H1 (cell line): ENCODE measurements at regions not wholly inside any gene's neighbourhood (a gene's known extent, or its start where the extent isn't known, plus 50 kb on each side); places are given as distances from the start of the nearest gene placed in this dataset.

ENCODE experiments used
- CTCF ChIA-PET: fragments of 300-600 bp; sonication (Branson Sonifier 250); formaldehyde crosslinking; loops from one replicate; lab custom pipeline; 2021; ENCODE audit not compliant: partially characterized antibody; lab: Charles Lee
- POLR2A ChIA-PET: fragments of 300-600 bp; sonication (Branson Sonifier 250); formaldehyde crosslinking; loops from one replicate; lab custom pipeline; 2021; ENCODE audit warnings: inconsistent platforms; ENCODE audit not compliant: partially characterized antibody; lab: Charles Lee
- DNase-seq, 2 experiments: peaks; one replicate each; pipeline versions ENCODE4 v3.0.0 to v3.0.0-alpha.2; 2010 to 2022; ENCODE audit warnings: low spot score in 2 of 2, low read depth in 1 of 2, mixed read lengths in 1 of 2
- FAIRE-seq: peaks from 2 replicates; lab custom pipeline; 2011; peaks lifted over from hg19 to GRCh38; lab: Jason Lieb, UNC
- H2AFZ ChIP-seq: 2 replicates; pipeline ENCODE4 v1.8.1; 2012; ENCODE audit warnings: low read length, inconsistent platforms
- H2AK5ac ChIP-seq: 2 replicates; pipeline ENCODE4 v1.6.1; 2013; ENCODE audit warnings: low read depth, low read length
- H2BK120ac ChIP-seq: replicated peaks from 2 replicates; pipeline ENCODE3; 2013; ENCODE audit warnings: low read depth, low read length, inconsistent platforms
- H2BK12ac ChIP-seq: 2 replicates; pipeline ENCODE4 v1.6.1; 2013; ENCODE audit warnings: low read depth, low read length
- H2BK15ac ChIP-seq: 2 replicates; pipeline ENCODE4 v1.6.1; 2013; ENCODE audit warnings: low read length
- H2BK20ac ChIP-seq: 2 replicates; pipeline ENCODE4 v1.6.1; 2013; ENCODE audit warnings: low read length
- H2BK5ac ChIP-seq: 2 replicates; pipeline ENCODE4 v1.6.1; 2013; ENCODE audit warnings: low read depth, low read length
- H3K14ac ChIP-seq: 2 replicates; pipeline ENCODE4 v1.6.1; 2013; ENCODE audit warnings: inconsistent platforms; ENCODE audit not compliant: insufficient read length
- H3K18ac ChIP-seq: 2 replicates; pipeline ENCODE4 v1.6.1; 2013; ENCODE audit warnings: low read length; ENCODE audit errors: extremely low read depth
- H3K23ac ChIP-seq: 2 replicates; pipeline ENCODE4 v1.6.1; 2013; ENCODE audit warnings: inconsistent platforms; ENCODE audit not compliant: insufficient read length
- H3K23me2 ChIP-seq: 2 replicates; pipeline ENCODE4 v1.6.1; 2013; ENCODE audit warnings: low read depth, low read length
- H3K27ac ChIP-seq: 2 replicates; pipeline ENCODE4 v1.6.1; 2011; ENCODE audit warnings: low read depth, low read length, inconsistent platforms
- H3K27me3 ChIP-seq, 4 experiments: replicated peaks in 1 of 4; 1 replicate in 1 of 4; 2 replicates in 3 of 4; pipeline versions ENCODE4 v1.6.1 to v1.8.1; 2011 to 2013; ENCODE audit warnings: low read length in 3 of 4, mild to moderate bottlenecking in 3 of 4, inconsistent platforms in 2 of 4, mixed read lengths in 2 of 4, moderate library complexity in 1 of 4; ENCODE audit not compliant: control insufficient read depth in 3 of 4, insufficient read depth in 3 of 4; ENCODE audit errors: extremely low read depth in 1 of 4
- H3K36me3 ChIP-seq, 4 experiments: 2 replicates each; pipeline versions ENCODE4 v1.6.1 to v1.8.1; 2011 to 2013; ENCODE audit warnings: mild to moderate bottlenecking in 4 of 4, low read length in 3 of 4, moderate library complexity in 2 of 4, control low read depth in 1 of 4, inconsistent platforms in 1 of 4; ENCODE audit not compliant: insufficient read depth in 4 of 4, control insufficient read depth in 2 of 4
- H3K4ac ChIP-seq: replicated peaks from 2 replicates; pipeline ENCODE3; 2013; ENCODE audit warnings: low read length, low read depth, mixed read lengths, inconsistent platforms; ENCODE audit not compliant: insufficient read length
- H3K4me1 ChIP-seq, 4 experiments: replicated peaks in 1 of 4; 1 replicate in 1 of 4; 2 replicates in 3 of 4; pipeline versions ENCODE4 v1.6.1 to v1.8.1; 2011 to 2013; ENCODE audit warnings: low read length in 3 of 4, inconsistent platforms in 2 of 4, mixed read lengths in 1 of 4; ENCODE audit not compliant: insufficient read depth in 4 of 4, control insufficient read depth in 3 of 4
- H3K4me2 ChIP-seq, 2 experiments: 2 replicates each; pipeline versions ENCODE4 v1.6.1 to v1.8.1; 2011 to 2013; ENCODE audit warnings: low read depth in 2 of 2, low read length in 2 of 2, control low read depth in 1 of 2, inconsistent platforms in 1 of 2, mild to moderate bottlenecking in 1 of 2; ENCODE audit not compliant: insufficient read depth in 1 of 2
- H3K4me3 ChIP-seq, 4 experiments: fragments of 200-600, 300-600 bp in 1 of 4; sonication (generic), shearing (Covaris generic), sonication (Bioruptor Twin) in 1 of 4; 2 replicates each; pipeline versions ENCODE4 v1.5.1 to v1.8.1; 2011 to 2016; ENCODE audit warnings: low read length in 4 of 4, low read depth in 3 of 4, control low read depth in 2 of 4, inconsistent platforms in 2 of 4, mild to moderate bottlenecking in 2 of 4, mixed read lengths in 1 of 4, moderate library complexity in 1 of 4; ENCODE audit not compliant: insufficient read depth in 2 of 4; ENCODE audit errors: extremely low read depth in 1 of 4
- H3K56ac ChIP-seq: replicated peaks from 2 replicates; pipeline ENCODE3; 2013; ENCODE audit warnings: low read depth, mild to moderate bottlenecking, mixed read lengths, low read length, inconsistent platforms; ENCODE audit not compliant: insufficient read length
- H3K79me1 ChIP-seq: 2 replicates; pipeline ENCODE4 v1.6.1; 2013; ENCODE audit warnings: low read depth, low read length, control low read depth
- H3K79me2 ChIP-seq, 2 experiments: 2 replicates each; pipeline versions ENCODE4 v1.6.1 to v1.8.1; 2012 to 2013; ENCODE audit warnings: low read length in 2 of 2, mild to moderate bottlenecking in 2 of 2, inconsistent platforms in 1 of 2; ENCODE audit not compliant: insufficient read depth in 2 of 2, control insufficient read depth in 1 of 2
- H3K9ac ChIP-seq, 4 experiments: replicated peaks in 1 of 4; 1 replicate in 1 of 4; 2 replicates in 3 of 4; pipeline versions ENCODE4 v1.6.1 to v1.8.1; 2011 to 2013; ENCODE audit warnings: low read depth in 3 of 4, low read length in 3 of 4, control low read depth in 2 of 4, mild to moderate bottlenecking in 2 of 4, moderate library complexity in 2 of 4, inconsistent platforms in 1 of 4; ENCODE audit errors: extremely low read depth in 1 of 4
- H3K9me3 ChIP-seq, 2 experiments: 2 replicates each; pipeline versions ENCODE4 v1.6.1 to v1.8.1; 2012 to 2013; ENCODE audit warnings: mild to moderate bottlenecking in 2 of 2, moderate library complexity in 2 of 2, control low read depth in 1 of 2, inconsistent platforms in 1 of 2, low read depth in 1 of 2, low read length in 1 of 2, mixed read lengths in 1 of 2; ENCODE audit not compliant: insufficient read depth in 2 of 2
- H4K20me1 ChIP-seq, 2 experiments: replicated peaks in 1 of 2; 2 replicates each; pipeline versions ENCODE3 to v1.8.1; 2011 to 2013; ENCODE audit warnings: inconsistent platforms in 2 of 2, low read length in 2 of 2, mild to moderate bottlenecking in 1 of 2; ENCODE audit not compliant: insufficient read depth in 2 of 2, control insufficient read depth in 1 of 2
- H4K5ac ChIP-seq: 2 replicates; pipeline ENCODE4 v1.6.1; 2013; ENCODE audit warnings: low read length, low read depth, mixed read lengths, inconsistent platforms; ENCODE audit not compliant: insufficient read length
- H4K8ac ChIP-seq: 2 replicates; pipeline ENCODE4 v1.8.0; 2013; ENCODE audit warnings: mild to moderate bottlenecking, moderate library complexity, low read length, inconsistent platforms; ENCODE audit not compliant: insufficient read depth; ENCODE audit errors: extremely low read depth
- H4K91ac ChIP-seq: replicated peaks from 2 replicates; pipeline ENCODE3; 2013; ENCODE audit warnings: low read length, mixed read lengths, inconsistent platforms; ENCODE audit not compliant: insufficient read length
- ASH2L ChIP-seq: fragments of 200-600, 300-600 bp; sonication (generic); IDR thresholded peaks from one replicate; pipeline ENCODE4 v1.7.1; 2017; ENCODE audit warnings: low read length
- CREB1 ChIP-seq: IDR thresholded peaks from 2 replicates; pipeline ENCODE4 v1.6.1; 2012; ENCODE audit warnings: inconsistent platforms
- JUND ChIP-seq: IDR thresholded peaks from 2 replicates; pipeline ENCODE4 v1.6.1; 2011; ENCODE audit warnings: mild to moderate bottlenecking, improper control_type of control experiment, low read length
- NRF1 ChIP-seq: IDR thresholded peaks from 2 replicates; pipeline ENCODE4 v1.6.1; 2011; ENCODE audit warnings: mild to moderate bottlenecking, low read depth, low read length, improper control_type of control experiment
- RAD21 ChIP-seq, 2 experiments: IDR thresholded peaks in 1 of 2; conservative IDR thresholded peaks in 1 of 2; 2 replicates each; pipeline ENCODE4 v1.6.1; 2011; ENCODE audit warnings: low read depth in 2 of 2, low read length in 2 of 2, improper control_type of control experiment in 1 of 2, inconsistent platforms in 1 of 2, mild to moderate bottlenecking in 1 of 2, moderate library complexity in 1 of 2
- RXRA ChIP-seq: IDR thresholded peaks from 2 replicates; pipeline ENCODE4 v1.6.1; 2011; ENCODE audit warnings: low read depth, mild to moderate bottlenecking, low read length, moderate library complexity; ENCODE audit not compliant: insufficient read depth
- SP1 ChIP-seq: IDR thresholded peaks from 2 replicates; pipeline ENCODE4 v1.6.1; 2011; ENCODE audit warnings: low read depth, low read length
- SUZ12 ChIP-seq: fragments of 200-600 bp; sonication (generic); IDR thresholded peaks from 2 replicates; pipeline ENCODE4 v1.6.1; 2012; ENCODE audit warnings: mild to moderate bottlenecking, inconsistent platforms, low read length, moderate library complexity, mixed read lengths
- TAF1 ChIP-seq: IDR thresholded peaks from 2 replicates; pipeline ENCODE4 v1.6.1; 2011; ENCODE audit warnings: mild to moderate bottlenecking, low read depth, low read length
- WGBS, 2 experiments: shearing (Covaris generic) in 1 of 2; methylation state at CpG; one replicate each; pipeline versions ENCODE4 v1.1.6 to v1.1.7; 2013 to 2015; ENCODE audit warnings: low lambda C conversion rate in 2 of 2, mixed read lengths in 2 of 2, inconsistent platforms in 1 of 2, low coverage in 1 of 2, missing lambda C conversion rate in 1 of 2; ENCODE audit not compliant: insufficient replicate concordance in 2 of 2, insufficient coverage in 1 of 2, insufficient read length in 1 of 2; ENCODE audit errors: extremely low coverage in 1 of 2, missing lambda C conversion rate in 1 of 2; 5-methylcytosine and 5-hydroxymethylcytosine counted together
- TF ChIP-seq, protein P1 (sequence below): IDR thresholded peaks from 2 replicates; pipeline ENCODE4 v1.6.1; 2012; ENCODE audit warnings: low read length, inconsistent platforms
- TF ChIP-seq, protein P2 (sequence below), 3 experiments: IDR thresholded peaks; 1 replicate in 2 of 3; 2 replicates in 1 of 3; pipeline versions ENCODE4 v1.5.1 to v1.6.1; 2011; ENCODE audit warnings: low read length in 3 of 3, mild to moderate bottlenecking in 3 of 3, inconsistent platforms in 2 of 3, low read depth in 1 of 3, moderate library complexity in 1 of 3; ENCODE audit not compliant: insufficient read depth in 1 of 3; ENCODE audit errors: control extremely low read depth in 1 of 3

DNA sequence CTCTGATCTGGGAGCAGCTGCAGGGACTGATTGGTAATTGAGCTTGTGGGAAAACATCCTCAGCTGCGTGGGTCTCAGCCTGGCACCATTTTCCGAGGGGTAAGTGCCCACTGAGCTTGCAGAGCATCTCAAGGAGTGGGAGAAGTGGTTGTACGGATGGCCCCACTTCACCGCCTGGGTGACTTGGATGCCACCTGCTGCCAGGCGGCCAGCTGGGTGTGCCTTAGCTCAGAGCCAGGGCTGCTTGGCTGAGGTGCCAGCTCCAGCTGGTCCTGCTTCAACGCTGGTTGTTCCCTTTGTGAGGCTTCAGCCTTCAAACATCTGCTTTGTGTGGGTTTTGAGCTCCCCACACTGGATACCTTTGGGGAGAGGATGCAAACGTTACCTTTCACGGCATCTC, 482.7 kb upstream of the EEF2KMT start:
- H2AK5ac ChIP-seq: no peak overlapping the region
- H2BK12ac ChIP-seq: no peak overlapping the region
- H3K56ac ChIP-seq: no peak overlapping the region
- no peak overlapping the region for H2BK15ac ChIP-seq
- no peak overlapping the region for H2AFZ ChIP-seq
- H3K27ac ChIP-seq: no peak overlapping the region
- CTCF ChIA-PET: interaction anchor here (1.0 to 1.5 kb wide), 4 partner anchors 9 to 38 kb away, joined by 3 to 5 read pairs (median 4); no protein-coding TSS in a partner anchor
- no peak overlapping the region for H4K5ac ChIP-seq
- no peak overlapping the region for H2BK5ac ChIP-seq
- DNase-seq (no peak), FAIRE-seq (no peak)
- no peak overlapping the region for H3K23ac ChIP-seq
- H2BK120ac ChIP-seq: no peak overlapping the region
- H3K27me3 ChIP-seq: no peaks in the 10 kb centered on the region
- no peak overlapping the region for H2BK20ac ChIP-seq
- H3K4me1 ChIP-seq: no peaks in the 10 kb centered on the region; a peak in 3 of 7 replicates
- no peaks in the 10 kb centered on the region for H3K79me2 ChIP-seq
- H3K23me2 ChIP-seq: no peaks in the 10 kb centered on the region
- H4K20me1 ChIP-seq: no peaks in the 10 kb centered on the region
- H3K79me1 ChIP-seq: no peaks in the 10 kb centered on the region
- H3K4me2 ChIP-seq: no peak overlapping the region
- no peak overlapping the region; the same call in 1 of the 2 replicates for H3K18ac ChIP-seq
- H3K4ac ChIP-seq: no peak overlapping the region
- POLR2A ChIA-PET: no interaction called here
- no peak overlapping the region for H4K91ac ChIP-seq
- WGBS, 2 experiments: 88% methylated on average over 8 of the region's 8 CpGs; no CpG with 5 or more reads in 1 of the 2 experiments
- no peaks in the 10 kb centered on the region for H3K9me3 ChIP-seq
- no peak overlapping the region for H4K8ac ChIP-seq
- H3K9ac ChIP-seq: no peak overlapping the region
- no peak overlapping the region for H3K14ac ChIP-seq
- no peak overlapping the region for H3K4me3 ChIP-seq
- no peaks in the 10 kb centered on the region for H3K36me3 ChIP-seq
- TF ChIP-seq RAD21 (IDR thresholded peaks at IDR 0.05 in 1 of 2, conservative IDR thresholded peaks at IDR 0.05 in 1 of 2; ENCODE audit: low read depth in 2 of 2, low read length in 2 of 2): no peak
- TF ChIP-seq CREB1: no peak
- no peak for TF ChIP-seq NRF1
- no peak for TF ChIP-seq RXRA
- no peak for TF ChIP-seq ASH2L
- TF ChIP-seq, protein P1, sequence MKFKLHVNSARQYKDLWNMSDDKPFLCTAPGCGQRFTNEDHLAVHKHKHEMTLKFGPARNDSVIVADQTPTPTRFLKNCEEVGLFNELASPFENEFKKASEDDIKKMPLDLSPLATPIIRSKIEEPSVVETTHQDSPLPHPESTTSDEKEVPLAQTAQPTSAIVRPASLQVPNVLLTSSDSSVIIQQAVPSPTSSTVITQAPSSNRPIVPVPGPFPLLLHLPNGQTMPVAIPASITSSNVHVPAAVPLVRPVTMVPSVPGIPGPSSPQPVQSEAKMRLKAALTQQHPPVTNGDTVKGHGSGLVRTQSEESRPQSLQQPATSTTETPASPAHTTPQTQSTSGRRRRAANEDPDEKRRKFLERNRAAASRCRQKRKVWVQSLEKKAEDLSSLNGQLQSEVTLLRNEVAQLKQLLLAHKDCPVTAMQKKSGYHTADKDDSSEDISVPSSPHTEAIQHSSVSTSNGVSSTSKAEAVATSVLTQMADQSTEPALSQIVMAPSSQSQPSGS: no peak
- no peak for TF ChIP-seq TAF1
- no peak for TF ChIP-seq SP1
- TF ChIP-seq, protein P2, sequence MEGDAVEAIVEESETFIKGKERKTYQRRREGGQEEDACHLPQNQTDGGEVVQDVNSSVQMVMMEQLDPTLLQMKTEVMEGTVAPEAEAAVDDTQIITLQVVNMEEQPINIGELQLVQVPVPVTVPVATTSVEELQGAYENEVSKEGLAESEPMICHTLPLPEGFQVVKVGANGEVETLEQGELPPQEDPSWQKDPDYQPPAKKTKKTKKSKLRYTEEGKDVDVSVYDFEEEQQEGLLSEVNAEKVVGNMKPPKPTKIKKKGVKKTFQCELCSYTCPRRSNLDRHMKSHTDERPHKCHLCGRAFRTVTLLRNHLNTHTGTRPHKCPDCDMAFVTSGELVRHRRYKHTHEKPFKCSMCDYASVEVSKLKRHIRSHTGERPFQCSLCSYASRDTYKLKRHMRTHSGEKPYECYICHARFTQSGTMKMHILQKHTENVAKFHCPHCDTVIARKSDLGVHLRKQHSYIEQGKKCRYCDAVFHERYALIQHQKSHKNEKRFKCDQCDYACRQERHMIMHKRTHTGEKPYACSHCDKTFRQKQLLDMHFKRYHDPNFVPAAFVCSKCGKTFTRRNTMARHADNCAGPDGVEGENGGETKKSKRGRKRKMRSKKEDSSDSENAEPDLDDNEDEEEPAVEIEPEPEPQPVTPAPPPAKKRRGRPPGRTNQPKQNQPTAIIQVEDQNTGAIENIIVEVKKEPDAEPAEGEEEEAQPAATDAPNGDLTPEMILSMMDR (IDR thresholded peaks at IDR 0.05; ENCODE audit: control extremely low read depth in 1 of 3, insufficient read depth in 1 of 3, low read depth in 1 of 3, low read length in 3 of 3): no peak
- TF ChIP-seq JUND: no peak
- TF ChIP-seq SUZ12: no peak
